ENCODE measurements at regions not wholly inside any gene's neighbourhood (a gene's known extent, or its start where the extent isn't known, plus 50 kb on each side); places are given as distances from the start of the nearest gene placed in this dataset.

- TF ChIP-seq CTCF (IDR thresholded peaks at IDR 0.05) (no peak), POLR2A (IDR thresholded peaks at IDR 0.05) (no peak), POLR2AphosphoS5 (IDR thresholded peaks at IDR 0.05) (no peak)
Measured at GRCh38 chr7:9900339-9900738, 1073.3 kb upstream of the PHF14 start.
